Vagina (tissue), 2 donors: ENCODE measurements at regions not wholly inside any gene's neighbourhood (a gene's known extent, or its start where the extent isn't known, plus 50 kb on each side); places are given as distances from the start of the nearest gene placed in this dataset.

Source experiments
- CTCF ChIP-seq, 3 experiments: fragments of 450-650 bp in 2 of 3; fragments of 200-600 bp in 1 of 3; sonication (generic) in 1 of 3; IDR thresholded peaks; one replicate each; pipeline ENCODE4 v1.5.1; 2017 to 2019; ENCODE audit warnings: antibody characterized with exemption in 3 of 3, mild to moderate bottlenecking in 2 of 3, moderate library complexity in 2 of 3
- POLR2A ChIP-seq, 2 donors: fragments of 450-650 bp; IDR thresholded peaks; one replicate each; pipeline ENCODE4 v1.6.1; 2017; ENCODE audit warnings: antibody characterized with exemption in 2 of 2, mild to moderate bottlenecking in 2 of 2, moderate library complexity in 2 of 2
- POLR2AphosphoS5 ChIP-seq, 2 donors: sonication (generic); formaldehyde crosslinking; IDR thresholded peaks; one replicate each; pipeline ENCODE4 v1.9.0; 2017; ENCODE audit warnings: antibody characterized with exemption in 2 of 2, mild to moderate bottlenecking in 2 of 2, low read depth in 1 of 2; ENCODE audit not compliant: insufficient read depth in 1 of 2

GRCh38 chr4:65911720-65912119 is 241.4 kb upstream of the EPHA5 start:
- no peak for TF ChIP-seq CTCF (IDR thresholded peaks at IDR 0.05)
- TF ChIP-seq POLR2AphosphoS5 (IDR thresholded peaks at IDR 0.05; ENCODE audit: insufficient read depth in 1 of 2, low read depth in 1 of 2) = no peak
- TF ChIP-seq POLR2A (IDR thresholded peaks at IDR 0.05) = no peak
